ENCODE measurements at regions not wholly inside any gene's neighbourhood (a gene's known extent, or its start where the extent isn't known, plus 50 kb on each side); places are given as distances from the start of the nearest gene placed in this dataset.

- no peaks in the 10 kb centered on the region for H3K36me3 ChIP-seq
- intact Hi-C loops (cut with DNase I): no loop called here
- TF ChIP-seq CTCF (IDR thresholded peaks at IDR 0.05): no peak
- no peak overlapping the region for H3K4me3 ChIP-seq
- no peak overlapping the region for H3K27ac ChIP-seq
- ATAC-seq (no peak), DNase-seq (no peak)
- peaks cover 0 to 8% of the 10 kb centered on the region in 2 donors for H3K27me3 ChIP-seq
- no peaks in the 10 kb centered on the region for H3K9me3 ChIP-seq
- H3K4me1 ChIP-seq: no peaks in the 10 kb centered on the region
Observed at GRCh38 chr19:29283366-29283765, 70.4 kb upstream of the UQCRFS1 start.

- no peak for DNase-seq
- no peak for TF ChIP-seq CTCF (IDR thresholded peaks at IDR 0.05)
- no peak for ATAC-seq
- H3K36me3 ChIP-seq: no peaks in the 10 kb centered on the region
- no peak overlapping the region for H3K27ac ChIP-seq
- H3K4me1 ChIP-seq: no peaks in the 10 kb centered on the region
- intact Hi-C loops (cut with DNase I): no loop called here
- H3K27me3 ChIP-seq: peaks cover 0 to 8% of the 10 kb centered on the region in 2 donors
- H3K4me3 ChIP-seq: no peak overlapping the region
- no peaks in the 10 kb centered on the region for H3K9me3 ChIP-seq
Observed at GRCh38 chr19:29285187-29285687, 72.3 kb upstream of the UQCRFS1 start.

DNA sequence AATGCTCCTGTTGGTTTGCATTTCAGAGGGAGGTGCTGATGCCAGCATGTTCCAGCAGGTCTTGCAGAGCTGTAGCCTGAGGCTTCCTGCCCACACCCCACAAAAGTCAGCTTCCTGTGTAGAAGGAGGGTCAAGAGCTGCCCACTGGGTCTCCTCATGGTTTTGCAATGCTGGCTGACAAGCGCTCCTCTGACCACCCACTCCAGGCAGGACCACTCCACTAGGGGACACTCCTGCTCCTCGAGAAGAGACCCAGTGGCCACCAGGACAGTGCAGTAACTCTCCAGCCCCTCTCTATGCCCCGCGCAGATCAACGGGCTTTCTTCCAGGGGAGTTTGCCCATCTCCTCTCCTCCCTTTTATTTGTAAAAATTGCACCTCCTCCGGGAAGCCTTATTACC lies 72.9 kb upstream of the UQCRFS1 start:
- Histone ChIP-seq H3K4me1 (no peaks in the 10 kb centered on the region), H3K9me3 (no peaks in the 10 kb centered on the region), H3K4me3 (no peak overlapping the region), H3K27me3 (peaks cover 0 to 8% of the 10 kb centered on the region in 2 donors), H3K27ac (no peak overlapping the region), H3K36me3 (no peaks in the 10 kb centered on the region)
- ATAC-seq: no peak
- TF ChIP-seq CTCF (IDR thresholded peaks at IDR 0.05): no peak
- intact Hi-C loops (cut with DNase I): no loop called here
- DNase-seq: peak in 2 of 4 donors; percentile 8 to 37

GRCh38 chr19:29287061-29287460 lies 74.1 kb upstream of the UQCRFS1 start:
- Histone ChIP-seq H3K36me3 (no peaks in the 10 kb centered on the region), H3K27ac (no peak overlapping the region), H3K9me3 (no peaks in the 10 kb centered on the region), H3K4me3 (no peak overlapping the region), H3K27me3 (peaks cover 0 to 10% of the 10 kb centered on the region in 2 donors), H3K4me1 (no peaks in the 10 kb centered on the region)
- TF ChIP-seq CTCF (IDR thresholded peaks at IDR 0.05): no peak
- DNase-seq (no peak), ATAC-seq (no peak)
- intact Hi-C loops (cut with DNase I): no loop called here

DNA sequence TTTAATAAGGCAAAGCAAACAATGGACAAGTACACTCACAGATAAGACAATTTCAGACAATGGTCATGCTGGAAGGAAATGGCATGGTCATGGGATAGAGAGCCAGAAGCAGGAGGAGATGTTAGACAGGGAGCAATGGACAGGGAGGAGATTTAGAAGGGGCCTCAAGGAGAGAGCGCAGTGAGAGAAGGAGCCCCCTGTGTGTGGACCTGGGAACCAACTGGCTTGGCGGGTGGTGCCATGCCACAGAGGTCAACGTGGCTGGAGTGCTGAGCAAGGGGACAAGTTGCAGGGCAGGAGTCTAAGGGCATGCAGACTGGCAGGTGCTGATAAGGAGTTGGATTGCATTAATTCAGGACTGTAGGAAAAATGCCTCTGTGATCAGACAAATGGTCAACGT lies 75.3 kb upstream of the UQCRFS1 start:
- intact Hi-C loops (cut with DNase I): no loop called here
- no peak for TF ChIP-seq CTCF (IDR thresholded peaks at IDR 0.05)
- no peak for DNase-seq

More for the DNA sequence above, 75.3 kb upstream of the UQCRFS1 start:
- H3K4me3 ChIP-seq: no peak overlapping the region
- no peaks in the 10 kb centered on the region for H3K4me1 ChIP-seq
- H3K27ac ChIP-seq: no peak overlapping the region
- ATAC-seq: no peak
- H3K27me3 ChIP-seq: peaks cover 0 to 19% of the 10 kb centered on the region in 2 donors
- no peaks in the 10 kb centered on the region for H3K9me3 ChIP-seq
- H3K36me3 ChIP-seq: no peaks in the 10 kb centered on the region

Data from left lung (tissue), 4 donors.